Endothelial cell of umbilical vein (primary cell): ENCODE measurements at regions not wholly inside any gene's neighbourhood (a gene's known extent, or its start where the extent isn't known, plus 50 kb on each side); places are given as distances from the start of the nearest gene placed in this dataset.

Experiments
- BruUV-seq: library from RNA; stranded (reverse); fragments of 400-500 nt; replicated peaks from 2 replicates; lab custom pipeline; 2021; lab: Mats Ljungman, UMichigan
- CTCF ChIA-PET: fragments of 300-600, 350-600 bp; sonication (Branson Sonifier 250); formaldehyde crosslinking; loops from one replicate; lab custom pipeline; 2021; ENCODE audit warnings: antibody characterized with exemption, inconsistent platforms; lab: Charles Lee
- POLR2A ChIA-PET: fragments of 300-600, 350-600 bp; sonication (Branson Sonifier 250); formaldehyde crosslinking; loops from one replicate; lab custom pipeline; 2021; ENCODE audit warnings: antibody characterized with exemption, inconsistent platforms; lab: Charles Lee
- DNase-seq: peaks from one replicate; pipeline ENCODE4 v3.0.0-alpha.2; 2011; ENCODE audit warnings: low read depth, low spot score
- FAIRE-seq: peaks from 2 replicates; lab custom pipeline; 2011; peaks lifted over from hg19 to GRCh38; lab: Jason Lieb, UNC
- H2AFZ ChIP-seq: 2 replicates; pipeline ENCODE4 v1.6.0; 2012; ENCODE audit warnings: low read depth, low read length, control low read depth, inconsistent platforms
- H3K27ac ChIP-seq: 2 replicates; pipeline ENCODE4 v1.5.1; 2011; ENCODE audit warnings: low read depth, mild to moderate bottlenecking, control low read depth, low read length, moderate library complexity; ENCODE audit not compliant: insufficient read depth
- H3K27me3 ChIP-seq, 2 experiments: 2 replicates each; pipeline versions ENCODE4 v1.6.0 to v1.6.1; 2011; ENCODE audit warnings: low read length in 2 of 2, mixed read lengths in 1 of 2; ENCODE audit not compliant: control insufficient read depth in 2 of 2, insufficient read depth in 2 of 2
- H3K36me3 ChIP-seq, 2 experiments: 2 replicates in 1 of 2; 3 replicates in 1 of 2; pipeline ENCODE4 v1.5.1; 2011; ENCODE audit warnings: low read length in 2 of 2, mild to moderate bottlenecking in 1 of 2, moderate library complexity in 1 of 2; ENCODE audit not compliant: control insufficient read depth in 2 of 2, insufficient read depth in 2 of 2; ENCODE audit errors: extremely low read depth in 1 of 2
- H3K4me1 ChIP-seq: 3 replicates; pipeline ENCODE4 v1.5.1; 2011; ENCODE audit warnings: mild to moderate bottlenecking, low read length; ENCODE audit not compliant: control insufficient read depth, insufficient read depth; ENCODE audit errors: extremely low read depth
- H3K4me2 ChIP-seq: 2 replicates; pipeline ENCODE4 v1.6.1; 2011; ENCODE audit warnings: low read length, control low read depth, mixed read lengths; ENCODE audit not compliant: insufficient read depth
- H3K4me3 ChIP-seq, 3 experiments: fragments of 200-600 bp in 1 of 3; sonication (generic), shearing (Covaris generic) in 1 of 3; replicated peaks in 1 of 3; 2 replicates each; pipeline ENCODE4 v1.5.1; 2011 to 2016; ENCODE audit warnings: control low read depth in 3 of 3, low read length in 3 of 3, mild to moderate bottlenecking in 2 of 3, inconsistent platforms in 1 of 3, low read depth in 1 of 3, moderate library complexity in 1 of 3; ENCODE audit not compliant: insufficient read depth in 1 of 3
- H3K79me2 ChIP-seq: 2 replicates; pipeline ENCODE4 v1.6.0; 2012; ENCODE audit warnings: low read length, inconsistent platforms; ENCODE audit not compliant: control insufficient read depth, insufficient read depth
- H3K9ac ChIP-seq: replicated peaks from 2 replicates; pipeline ENCODE3; 2011; ENCODE audit warnings: low read length, control low read depth; ENCODE audit not compliant: insufficient read depth; ENCODE audit errors: extremely low read depth
- H3K9me1 ChIP-seq: replicated peaks from 3 replicates; pipeline ENCODE4 v1.6.0; 2011; ENCODE audit warnings: mild to moderate bottlenecking, low read length; ENCODE audit not compliant: control insufficient read depth, insufficient read depth; ENCODE audit errors: extremely low read depth
- H3K9me3 ChIP-seq: replicated peaks from 2 replicates; pipeline ENCODE4 v1.5.1; 2012; ENCODE audit warnings: low read length, inconsistent platforms; ENCODE audit not compliant: control insufficient read depth, insufficient read depth
- H4K20me1 ChIP-seq: replicated peaks from 2 replicates; pipeline ENCODE3; 2011; ENCODE audit warnings: mild to moderate bottlenecking, low read length; ENCODE audit not compliant: control insufficient read depth, insufficient read depth; ENCODE audit errors: extremely low read depth
- CTCF ChIP-seq, 2 donors: IDR thresholded peaks; 1 replicate in 1 of 2; 2 replicates in 1 of 2; pipeline ENCODE4 v1.5.1; 2011; ENCODE audit warnings: low read length in 2 of 2, mild to moderate bottlenecking in 2 of 2, moderate library complexity in 2 of 2, control low read depth in 1 of 2, inconsistent platforms in 1 of 2, low read depth in 1 of 2; ENCODE audit not compliant: insufficient read depth in 1 of 2; ENCODE audit errors: extremely low read depth in 1 of 2
- EZH2 ChIP-seq: IDR thresholded peaks from 2 replicates; pipeline ENCODE4 v1.6.1; 2012; ENCODE audit warnings: borderline replicate concordance, low read depth, mild to moderate bottlenecking, moderate library complexity, low read length, inconsistent platforms; ENCODE audit not compliant: severe bottlenecking
- FOS ChIP-seq: IDR thresholded peaks from 2 replicates; pipeline ENCODE4 v1.6.1; 2011; ENCODE audit warnings: mild to moderate bottlenecking, low read length, moderate library complexity, borderline replicate concordance; ENCODE audit not compliant: insufficient read depth
- GATA2 ChIP-seq: IDR thresholded peaks from 2 replicates; pipeline ENCODE4 v1.7.0; 2011; ENCODE audit warnings: low read depth, mild to moderate bottlenecking, moderate library complexity, mixed read lengths, low read length; ENCODE audit not compliant: insufficient read length, insufficient read depth
- JUN ChIP-seq: IDR thresholded peaks from 2 replicates; pipeline ENCODE4 v1.6.1; 2011; ENCODE audit warnings: borderline replicate concordance, low read depth; ENCODE audit not compliant: insufficient read length, insufficient read depth
- MAX ChIP-seq: IDR thresholded peaks from 2 replicates; pipeline ENCODE4 v1.6.1; 2011; ENCODE audit not compliant: insufficient read depth, insufficient read length
- MYC ChIP-seq: IDR thresholded peaks from one replicate; pipeline ENCODE4 v1.6.1; 2011; ENCODE audit warnings: mild to moderate bottlenecking, low read depth, low read length
- POLR2A ChIP-seq: IDR thresholded peaks from 2 replicates; pipeline ENCODE4 v1.6.1; 2012; ENCODE audit warnings: low read depth, mild to moderate bottlenecking, control low read depth, low read length
- POLR2AphosphoS5 ChIP-seq: IDR thresholded peaks from 2 replicates; pipeline ENCODE4 v1.6.1; 2012; ENCODE audit warnings: low read depth, mild to moderate bottlenecking, control low read depth, low read length, moderate library complexity; ENCODE audit not compliant: insufficient read depth
- dilution Hi-C: fragments of 300-500 bp; cut with MboI; formaldehyde crosslinking; loops from one replicate; pipeline ENCODE4 v1.15.0; 2019; ENCODE audit warnings: low sequenced_read_pairs; ENCODE audit not compliant: extremely low pct_ligation_motif_present
- intact Hi-C: fragments of 100-400 bp; cut with micrococcal nuclease; formaldehyde crosslinking; loops from one replicate; pipeline ENCODE4 v1.10.0; 2022

DNA sequence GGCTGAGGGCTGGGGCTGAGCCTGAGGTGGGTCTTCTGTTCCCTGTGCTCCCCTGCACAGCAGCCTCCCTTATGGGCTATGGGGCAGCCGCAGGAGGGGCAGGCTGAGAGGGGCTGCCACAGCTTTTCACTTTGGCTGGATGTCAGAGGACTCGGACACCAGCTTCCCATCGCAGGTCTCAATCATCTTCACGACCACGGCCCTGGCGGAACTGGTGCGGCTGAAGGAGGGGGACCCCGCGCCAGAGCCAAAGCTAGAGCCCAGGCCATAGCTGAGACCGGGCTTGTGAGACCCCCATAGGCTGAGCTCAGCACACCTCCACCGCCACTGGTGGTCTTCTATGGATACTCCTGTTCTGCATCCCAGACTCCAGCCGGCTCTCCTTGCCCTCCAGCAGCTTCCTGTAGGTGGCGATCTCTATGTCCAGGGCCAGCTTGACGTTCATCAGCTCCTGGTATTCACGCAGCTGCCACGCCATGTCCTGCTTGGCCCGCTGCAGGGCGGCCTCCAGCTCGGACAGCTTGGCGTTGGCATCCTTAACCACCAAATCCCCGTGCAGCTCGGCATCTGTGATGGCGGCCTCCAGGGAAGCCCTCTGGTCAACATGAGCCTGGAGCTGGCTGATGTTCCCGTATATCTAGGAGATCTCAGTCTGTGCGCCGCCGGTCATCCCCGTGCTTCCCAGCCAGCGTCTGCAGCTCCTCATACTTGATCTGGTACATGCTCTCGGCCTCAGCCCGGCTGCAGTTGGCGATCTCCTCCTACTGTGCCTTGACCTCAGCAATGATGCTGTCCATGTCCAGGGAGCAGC is 181.7 kb upstream of the SYNPR start:
- dilution Hi-C loops = no loop called here
- no peak for DNase-seq
- no peak overlapping the region for H3K27ac ChIP-seq
- H3K4me1 ChIP-seq = no peaks in the 10 kb centered on the region
- intact Hi-C loops = no loop called here
- H3K4me2 ChIP-seq = no peak overlapping the region
- H3K36me3 ChIP-seq = no peaks in the 10 kb centered on the region
- no peak for FAIRE-seq
- H4K20me1 ChIP-seq = no peaks in the 10 kb centered on the region
- H3K79me2 ChIP-seq = no peaks in the 10 kb centered on the region
- H3K9me1 ChIP-seq = no peaks in the 10 kb centered on the region
- TF ChIP-seq POLR2AphosphoS5 (no peak), FOS (no peak), MYC (no peak), POLR2A (no peak), CTCF (IDR thresholded peaks at IDR 0.05; ENCODE audit: extremely low read depth in 1 of 2, insufficient read depth in 1 of 2, low read depth in 1 of 2, low read length in 2 of 2) (no peak), EZH2 (no peak), GATA2 (no peak), JUN (no peak), MAX (no peak)
- H3K27me3 ChIP-seq = no peaks in the 10 kb centered on the region
- no TSS peak for BruUV-seq
- CTCF ChIA-PET = no interaction called here
- H3K9ac ChIP-seq = no peak overlapping the region
- H2AFZ ChIP-seq = no peak overlapping the region
- POLR2A ChIA-PET = no interaction called here
- no peak overlapping the region for H3K4me3 ChIP-seq
- H3K9me3 ChIP-seq = peaks cover 2% of the 10 kb centered on the region
